PC-9 (cell line): ENCODE measurements at regions not wholly inside any gene's neighbourhood (a gene's known extent, or its start where the extent isn't known, plus 50 kb on each side); places are given as distances from the start of the nearest gene placed in this dataset.

ENCODE experiments used
- BruUV-seq: library from RNA; stranded (reverse); fragments of 400-500 nt; replicated peaks from 2 replicates; lab custom pipeline; 2021; lab: Mats Ljungman, UMichigan
- CTCF ChIA-PET: fragments of 300-600 bp; sonication (Branson Sonifier 250); formaldehyde crosslinking; loops from one replicate; lab custom pipeline; 2022; ENCODE audit warnings: antibody characterized with exemption; lab: Charles Lee
- POLR2A ChIA-PET: fragments of 300-600 bp; sonication (Branson Sonifier 250); formaldehyde crosslinking; loops from one replicate; lab custom pipeline; 2022; ENCODE audit warnings: antibody characterized with exemption; ENCODE audit not compliant: unreplicated experiment; lab: Charles Lee
- DNase-seq, 2 experiments: peaks; one replicate each; pipeline versions ENCODE4 v3.0.0 to v3.0.0-alpha.2; 2015 to 2022; ENCODE audit warnings: mixed read lengths in 1 of 2
- H2AFZ ChIP-seq: fragments of 200-600 bp; sonication (generic); 2 replicates; pipeline ENCODE4 v1.8.1; 2017; ENCODE audit warnings: antibody characterized with exemption
- H3F3A ChIP-seq: fragments of 200-600 bp; sonication (generic); 2 replicates; pipeline ENCODE4 v1.8.1; 2017; ENCODE audit warnings: antibody characterized with exemption, mild to moderate bottlenecking, low read depth; ENCODE audit not compliant: insufficient read depth
- H3K27ac ChIP-seq: fragments of 200-600 bp; sonication (generic); 2 replicates; pipeline ENCODE4 v1.6.1; 2016; ENCODE audit warnings: mixed run types
- H3K27me3 ChIP-seq: fragments of 200-600 bp; sonication (generic); 2 replicates; pipeline ENCODE4 v1.6.1; 2016; ENCODE audit warnings: low read depth, mixed run types; ENCODE audit not compliant: insufficient read depth
- H3K36me3 ChIP-seq: fragments of 200-600 bp; sonication (generic); 2 replicates; pipeline ENCODE4 v1.6.1; 2016; ENCODE audit warnings: low read depth, mixed run types
- H3K4me1 ChIP-seq: fragments of 200-600 bp; sonication (generic); replicated peaks from 2 replicates; pipeline ENCODE4 v1.6.1; 2016; ENCODE audit warnings: mixed run types; ENCODE audit not compliant: insufficient read depth
- H3K4me2 ChIP-seq: fragments of 200-600 bp; sonication (generic); 2 replicates; pipeline ENCODE4 v1.6.1; 2017; ENCODE audit warnings: mixed run types
- H3K4me3 ChIP-seq: fragments of 200-600 bp; sonication (generic); 2 replicates; pipeline ENCODE4 v1.6.1; 2016; ENCODE audit warnings: mixed run types
- H3K79me2 ChIP-seq: fragments of 200-600 bp; sonication (generic); 2 replicates; pipeline ENCODE4 v1.6.1; 2017; ENCODE audit warnings: low read depth, mixed run types
- H3K9me2 ChIP-seq: fragments of 200-600 bp; sonication (generic); 2 replicates; pipeline ENCODE4 v1.8.1; 2017; ENCODE audit warnings: mild to moderate bottlenecking; ENCODE audit not compliant: insufficient read depth
- H3K9me3 ChIP-seq: fragments of 200-600 bp; sonication (generic); 2 replicates; pipeline ENCODE4 v1.8.1; 2016; ENCODE audit warnings: low read depth; ENCODE audit not compliant: insufficient read depth
- H4K20me1 ChIP-seq: fragments of 200-600 bp; sonication (generic); 2 replicates; pipeline ENCODE4 v1.8.1; 2017; ENCODE audit not compliant: insufficient read depth
- CTCF ChIP-seq: fragments of 200-600 bp; sonication (generic); conservative IDR thresholded peaks from 2 replicates; pipeline ENCODE4 v1.6.1; 2017; ENCODE audit warnings: mixed run types, antibody characterized with exemption, mild to moderate bottlenecking, moderate library complexity
- EZH2 ChIP-seq: fragments of 200-600 bp; sonication (generic); IDR thresholded peaks from 2 replicates; pipeline ENCODE4 v1.8.0; 2017; ENCODE audit warnings: antibody characterized with exemption, low read depth
- intact Hi-C: fragments of 100-400 bp; cut with micrococcal nuclease; formaldehyde crosslinking; loops from one replicate; pipeline ENCODE4 v1.10.0; 2022; ENCODE audit not compliant: unreplicated experiment

GRCh38 chr1:88357729-88358128, 326.3 kb upstream of the PKN2 start:
- no peaks in the 10 kb centered on the region for H3F3A ChIP-seq
- no peaks in the 10 kb centered on the region for H3K79me2 ChIP-seq
- H3K9me3 ChIP-seq, result no peaks in the 10 kb centered on the region
- H3K36me3 ChIP-seq, result no peaks in the 10 kb centered on the region
- H2AFZ ChIP-seq, result no peak overlapping the region
- DNase-seq, result no peak
- no peak overlapping the region for H3K4me3 ChIP-seq
- H3K27ac ChIP-seq, result no peak overlapping the region
- no peak overlapping the region for H3K4me2 ChIP-seq
- H3K9me2 ChIP-seq, result 0 out of 2 replicates have a peak, but pooled peaks cover 4% of the 10 kb centered on the region
- H3K27me3 ChIP-seq, result no peaks in the 10 kb centered on the region
- no TSS peak for BruUV-seq
- POLR2A ChIA-PET, result no interaction called here
- H3K4me1 ChIP-seq, result no peaks in the 10 kb centered on the region
- TF ChIP-seq CTCF, result no peak
- TF ChIP-seq EZH2, result no peak
- no peaks in the 10 kb centered on the region for H4K20me1 ChIP-seq
- intact Hi-C loops, result no loop called here
- CTCF ChIA-PET, result no interaction called here

GRCh38 chr1:88371436-88372023, 312.5 kb upstream of the PKN2 start:
- intact Hi-C loops, result no loop called here
- Histone ChIP-seq H3K36me3 (no peaks in the 10 kb centered on the region), H4K20me1 (no peaks in the 10 kb centered on the region), H3K27me3 (no peaks in the 10 kb centered on the region), H3K4me3 (no peak overlapping the region), H3K9me3 (no peaks in the 10 kb centered on the region; the same call in 1 of the 2 replicates), H3K4me1 (no peaks in the 10 kb centered on the region), H3K4me2 (no peak overlapping the region), H3K27ac (no peak overlapping the region), H3K9me2 (0 out of 2 replicates have a peak, but pooled peaks cover 5% of the 10 kb centered on the region), H2AFZ (no peak overlapping the region), H3F3A (no peaks in the 10 kb centered on the region), H3K79me2 (no peaks in the 10 kb centered on the region)
- TF ChIP-seq EZH2 (no peak), CTCF (no peak)
- no TSS peak for BruUV-seq
- peak in 1 of 2 experiments; percentile 31 for DNase-seq
- ChIA-PET CTCF (interaction anchor here (0.6 kb wide), 1 partner anchor 193 kb away, joined by 3 read pairs; no protein-coding TSS in a partner anchor), POLR2A (no interaction called here)

GRCh38 chr1:88375977-88376376, 308.1 kb upstream of the PKN2 start:
- H4K20me1 ChIP-seq, result no peaks in the 10 kb centered on the region
- TF ChIP-seq CTCF, result no peak
- TF ChIP-seq EZH2, result no peak
- no TSS peak for BruUV-seq
- no peak overlapping the region for H3K4me3 ChIP-seq
- no peaks in the 10 kb centered on the region for H3K36me3 ChIP-seq
- no peaks in the 10 kb centered on the region for H3F3A ChIP-seq
- no peaks in the 10 kb centered on the region for H3K79me2 ChIP-seq
- H3K27ac ChIP-seq, result no peak overlapping the region
- ChIA-PET POLR2A (no interaction called here), CTCF (interaction anchor here (0.6 kb wide), 1 partner anchor 344 kb away, joined by 3 read pairs; no protein-coding TSS in a partner anchor)
- H3K27me3 ChIP-seq, result no peaks in the 10 kb centered on the region
- DNase-seq, result no peak
- no peak overlapping the region for H2AFZ ChIP-seq
- H3K9me2 ChIP-seq, result 0 out of 2 replicates have a peak, but pooled peaks cover 5% of the 10 kb centered on the region
- H3K9me3 ChIP-seq, result no peaks in the 10 kb centered on the region
- H3K4me1 ChIP-seq, result no peaks in the 10 kb centered on the region
- H3K4me2 ChIP-seq, result no peak overlapping the region
- intact Hi-C loops, result no loop called here
